GM23338 (cell line): ENCODE measurements at regions not wholly inside any gene's neighbourhood (a gene's known extent, or its start where the extent isn't known, plus 50 kb on each side); places are given as distances from the start of the nearest gene placed in this dataset.

Experiments used
- ATAC-seq: fragments of 200-7000 bp; cut with Tn5 transposase; 3 replicates; pipeline ENCODE4 v1.9.1; 2020
- DNase-seq: peaks from one replicate; pipeline ENCODE4 v3.0.0-alpha.2; 2015; ENCODE audit warnings: low spot score
- H2AFZ ChIP-seq: fragments of 200-600 bp; sonication (generic); 2 replicates; pipeline ENCODE4 v1.8.0; 2016; ENCODE audit warnings: antibody characterized with exemption, mild to moderate bottlenecking, moderate library complexity
- H3F3A ChIP-seq: fragments of 200-600 bp; sonication (generic); replicated peaks from 2 replicates; pipeline ENCODE4 v1.8.0; 2017; ENCODE audit warnings: antibody characterized with exemption, mixed run types, low read depth
- H3K27ac ChIP-seq: fragments of 200-600 bp; sonication (generic); 2 replicates; pipeline ENCODE4 v1.6.1; 2016; ENCODE audit warnings: low read depth
- H3K27me3 ChIP-seq: fragments of 200-600 bp; sonication (generic); 2 replicates; pipeline ENCODE4 v1.8.0; 2016; ENCODE audit warnings: mild to moderate bottlenecking, mixed run types, moderate library complexity; ENCODE audit not compliant: insufficient read depth
- H3K36me3 ChIP-seq: fragments of 200-600 bp; sonication (generic); 2 replicates; pipeline ENCODE4 v1.8.0; 2016; ENCODE audit warnings: mild to moderate bottlenecking; ENCODE audit not compliant: insufficient read depth
- H3K4me1 ChIP-seq: fragments of 200-600 bp; sonication (generic); 2 replicates; pipeline ENCODE4 v1.8.0; 2016; ENCODE audit warnings: mild to moderate bottlenecking, moderate library complexity; ENCODE audit not compliant: insufficient read depth
- H3K4me2 ChIP-seq: fragments of 200-600 bp; sonication (generic); 2 replicates; pipeline ENCODE4 v1.7.1; 2017; ENCODE audit warnings: mixed run types
- H3K4me3 ChIP-seq: fragments of 200-600 bp; sonication (generic); 2 replicates; pipeline ENCODE4 v1.6.1; 2016; ENCODE audit warnings: mixed run types
- H3K79me2 ChIP-seq: fragments of 200-600 bp; sonication (generic); replicated peaks from 2 replicates; pipeline ENCODE4 v1.8.0; 2017; ENCODE audit warnings: mild to moderate bottlenecking; ENCODE audit not compliant: insufficient read depth
- H3K9me2 ChIP-seq: fragments of 200-600 bp; sonication (generic); 2 replicates; pipeline ENCODE4 v1.8.0; 2017; ENCODE audit not compliant: insufficient read depth
- H4K20me1 ChIP-seq: fragments of 200-600 bp; sonication (generic); replicated peaks from 2 replicates; pipeline ENCODE4 v1.8.0; 2017; ENCODE audit warnings: mild to moderate bottlenecking; ENCODE audit not compliant: insufficient read depth
- H3K27ac Mint-ChIP-seq: 2 replicates; pipeline ENCODE4 v1.8.0; 2020; ENCODE audit warnings: inconsistent platforms, mild to moderate bottlenecking, moderate library complexity, mixed read lengths
- H3K27me3 Mint-ChIP-seq: 3 replicates; pipeline ENCODE4 v1.8.0; 2022; ENCODE audit warnings: low read depth, mild to moderate bottlenecking, moderate library complexity, mixed read lengths, inconsistent platforms; ENCODE audit not compliant: insufficient read depth, poor library complexity
- H3K36me3 Mint-ChIP-seq: 3 replicates; pipeline ENCODE4 v1.8.0; 2021; ENCODE audit warnings: low read depth, mild to moderate bottlenecking, inconsistent platforms, moderate library complexity, mixed read lengths
- H3K4me1 Mint-ChIP-seq: 3 replicates; pipeline ENCODE4 v1.8.0; 2020; ENCODE audit warnings: mild to moderate bottlenecking, inconsistent platforms, mixed read lengths
- H3K4me3 Mint-ChIP-seq: 3 replicates; pipeline ENCODE4 v1.8.0; 2021; ENCODE audit warnings: moderate library complexity, mild to moderate bottlenecking, inconsistent platforms, mixed read lengths
- H3K9me3 Mint-ChIP-seq: 3 replicates; pipeline ENCODE4 v1.8.0; 2020; ENCODE audit warnings: moderate library complexity, mild to moderate bottlenecking, inconsistent platforms, mixed read lengths
- ETS1 ChIP-seq: IDR thresholded peaks from 2 replicates; pipeline ENCODE4 v1.6.1; 2016; ENCODE audit warnings: antibody characterized with exemption
- EZH2 ChIP-seq: fragments of 200-600 bp; sonication (generic); IDR thresholded peaks from one replicate; pipeline ENCODE4 v1.8.0; 2017; ENCODE audit warnings: antibody characterized with exemption, mild to moderate bottlenecking, low read depth; ENCODE audit not compliant: unreplicated experiment
- JUNB ChIP-seq: IDR thresholded peaks from one replicate; pipeline ENCODE4 v1.6.1; 2016; ENCODE audit warnings: antibody characterized with exemption; ENCODE audit not compliant: unreplicated experiment
- NANOG ChIP-seq: IDR thresholded peaks from 2 replicates; pipeline ENCODE4 v1.6.1; 2016; ENCODE audit warnings: antibody characterized with exemption, borderline replicate concordance
- POLR2AphosphoS5 ChIP-seq: IDR thresholded peaks from 2 replicates; pipeline ENCODE4 v1.6.1; 2016; ENCODE audit warnings: antibody characterized with exemption, low read depth
- REST ChIP-seq: IDR thresholded peaks from one replicate; pipeline ENCODE4 v1.6.1; 2018; ENCODE audit warnings: antibody characterized with exemption; ENCODE audit not compliant: unreplicated experiment
- ZNF331 ChIP-seq: fragments of 250-450 bp; sonication (Bioruptor Pico); IDR thresholded peaks from 2 replicates; pipeline ENCODE4 v1.5.0; 2020; ENCODE audit warnings: low read depth, mild to moderate bottlenecking, moderate library complexity
- ZNF462 ChIP-seq: fragments of 250-450 bp; sonication (Bioruptor Pico); IDR thresholded peaks from 2 replicates; pipeline ENCODE4 v1.5.0; 2020; ENCODE audit warnings: mild to moderate bottlenecking, moderate library complexity

- H3K9me3 Mint-ChIP-seq = peaks cover 8% of the 10 kb centered on the region
- no peaks in the 10 kb centered on the region; the same call in 1 of the 2 replicates for H3K9me2 ChIP-seq
- no peak overlapping the region for H3K27ac ChIP-seq
- H3K27me3 ChIP-seq = peaks cover 76% of the 10 kb centered on the region
- H3K36me3 ChIP-seq = no peaks in the 10 kb centered on the region
- ATAC-seq (peak; percentile 76), DNase-seq (peak; percentile 38)
- H3K4me3 ChIP-seq = no peak overlapping the region
- peaks cover 18% of the 10 kb centered on the region for H3K27me3 Mint-ChIP-seq
- no peaks in the 10 kb centered on the region for H3K79me2 ChIP-seq
- peaks cover 5% of the 10 kb centered on the region; the same call in 1 of the 3 replicates for H3K36me3 Mint-ChIP-seq
- TF ChIP-seq NANOG (0 out of 2 replicates have a peak, but pooled peaks have one; percentile 11), EZH2 (no peak), POLR2AphosphoS5 (0 out of 2 replicates have a peak, but pooled peaks have one; percentile 24)
- no peak overlapping the region for H3K4me3 Mint-ChIP-seq
- no peaks in the 10 kb centered on the region; the same call in 1 of the 2 replicates for H4K20me1 ChIP-seq
- H2AFZ ChIP-seq = no peak overlapping the region
- H3K27ac Mint-ChIP-seq = no peak overlapping the region
- H3F3A ChIP-seq = no peaks in the 10 kb centered on the region
- H3K4me1 ChIP-seq = no peaks in the 10 kb centered on the region
- no peak overlapping the region for H3K4me2 ChIP-seq
- H3K4me1 Mint-ChIP-seq = no peaks in the 10 kb centered on the region
These were observed 549.0 kb downstream of the KCTD12 start for GRCh38 chr13:76336889-76337844.

- peaks cover 18% of the 10 kb centered on the region for H3K27me3 Mint-ChIP-seq
- no peaks in the 10 kb centered on the region for H3K79me2 ChIP-seq
- H3K4me3 ChIP-seq = no peak overlapping the region
- no peaks in the 10 kb centered on the region for H3K4me1 ChIP-seq
- no peak overlapping the region for H3K27ac Mint-ChIP-seq
- no peak overlapping the region for H2AFZ ChIP-seq
- DNase-seq (no peak), ATAC-seq (no peak)
- no peaks in the 10 kb centered on the region; the same call in 1 of the 2 replicates for H4K20me1 ChIP-seq
- no peak overlapping the region for H3K27ac ChIP-seq
- H3K27me3 ChIP-seq = peaks cover 73% of the 10 kb centered on the region
- no peak overlapping the region for H3K4me3 Mint-ChIP-seq
- H3K4me2 ChIP-seq = no peak overlapping the region
- no peaks in the 10 kb centered on the region for H3K4me1 Mint-ChIP-seq
- no peaks in the 10 kb centered on the region for H3K9me3 Mint-ChIP-seq
- H3K36me3 ChIP-seq = no peaks in the 10 kb centered on the region
- H3K9me2 ChIP-seq = no peaks in the 10 kb centered on the region
- no peaks in the 10 kb centered on the region for H3K36me3 Mint-ChIP-seq
- H3F3A ChIP-seq = no peaks in the 10 kb centered on the region
- no peak for TF ChIP-seq POLR2AphosphoS5
- TF ChIP-seq JUNB = no peak
- TF ChIP-seq ZNF331 (CRISPR knock-in tag) = no peak
- no peak for TF ChIP-seq ETS1
- TF ChIP-seq ZNF462 = no peak
- no peak for TF ChIP-seq REST
These were observed 550.7 kb downstream of the KCTD12 start for GRCh38 chr13:76335463-76335862.
